Liver (tissue), 8 donors: ENCODE measurements at regions not wholly inside any gene's neighbourhood (a gene's known extent, or its start where the extent isn't known, plus 50 kb on each side); places are given as distances from the start of the nearest gene placed in this dataset.

Experiments used
- DNase-seq: peaks from one replicate; pipeline ENCODE4 v3.0.0-alpha.2; 2017; ENCODE audit warnings: low spot score
- H3K27ac ChIP-seq, 2 donors: one replicate each; pipeline ENCODE4 v1.7.0; 2013; ENCODE audit warnings: inconsistent platforms in 2 of 2, low read length in 2 of 2, control low read depth in 1 of 2, low read depth in 1 of 2, mild to moderate bottlenecking in 1 of 2
- H3K27me3 ChIP-seq, 4 donors: one replicate each; pipeline versions ENCODE4 v1.6.1 to v1.7.0; 2013; ENCODE audit warnings: low read length in 3 of 4, inconsistent platforms in 1 of 4, mild to moderate bottlenecking in 1 of 4, moderate library complexity in 1 of 4; ENCODE audit not compliant: control insufficient read depth in 4 of 4, insufficient read depth in 4 of 4
- H3K36me3 ChIP-seq, 4 donors: one replicate each; pipeline versions ENCODE4 v1.6.1 to v1.7.0; 2013; ENCODE audit warnings: low read length in 3 of 4, mild to moderate bottlenecking in 3 of 4, low read depth in 1 of 4, moderate library complexity in 1 of 4; ENCODE audit not compliant: control insufficient read depth in 4 of 4, insufficient read depth in 3 of 4
- H3K4me1 ChIP-seq, 4 donors: one replicate each; pipeline versions ENCODE4 v1.6.1 to v1.7.0; 2013; ENCODE audit warnings: low read length in 3 of 4, mild to moderate bottlenecking in 3 of 4, moderate library complexity in 1 of 4; ENCODE audit not compliant: control insufficient read depth in 4 of 4, insufficient read depth in 4 of 4
- H3K4me3 ChIP-seq, 3 donors: one replicate each; pipeline versions ENCODE4 v1.6.1 to v1.7.0; 2013; ENCODE audit warnings: low read length in 3 of 3, control low read depth in 1 of 3, low read depth in 1 of 3, mild to moderate bottlenecking in 1 of 3
- H3K9ac ChIP-seq, 2 donors: one replicate each; pipeline ENCODE4 v1.7.0; 2013; ENCODE audit warnings: low read length in 2 of 2, mild to moderate bottlenecking in 2 of 2, moderate library complexity in 2 of 2, control low read depth in 1 of 2, low read depth in 1 of 2
- H3K9me3 ChIP-seq, 4 donors: one replicate each; pipeline versions ENCODE4 v1.6.1 to v1.7.0; 2013; ENCODE audit warnings: low read length in 3 of 4; ENCODE audit not compliant: control insufficient read depth in 4 of 4
- CTCF ChIP-seq: fragments of 150-350 bp; IDR thresholded peaks from 2 replicates; pipeline ENCODE4 v1.5.1; 2017; ENCODE audit warnings: improper control_type of control experiment, low read depth, low read length; ENCODE audit not compliant: missing input control
- EGR1 ChIP-seq, 2 donors: IDR thresholded peaks; 2 replicates each; pipeline ENCODE4 v1.6.1; 2016 to 2018; ENCODE audit warnings: antibody characterized with exemption in 2 of 2, low read depth in 2 of 2
- FOXA1 ChIP-seq: IDR thresholded peaks from 2 replicates; pipeline ENCODE4 v1.6.1; 2016; ENCODE audit warnings: antibody characterized with exemption
- FOXA2 ChIP-seq: IDR thresholded peaks from 2 replicates; pipeline ENCODE4 v1.6.1; 2016; ENCODE audit warnings: antibody characterized with exemption
- GABPA ChIP-seq, 2 donors: IDR thresholded peaks in 1 of 2; conservative IDR thresholded peaks in 1 of 2; 2 replicates each; pipeline ENCODE4 v1.6.1; 2016; ENCODE audit warnings: antibody characterized with exemption in 2 of 2, mild to moderate bottlenecking in 1 of 2, moderate library complexity in 1 of 2
- HNF4A ChIP-seq, 2 donors: conservative IDR thresholded peaks; 2 replicates each; pipeline ENCODE4 v1.6.1; 2016; ENCODE audit warnings: antibody characterized with exemption in 2 of 2, mild to moderate bottlenecking in 2 of 2
- HNF4G ChIP-seq: IDR thresholded peaks from 2 replicates; pipeline ENCODE4 v1.6.1; 2016; ENCODE audit warnings: antibody characterized with exemption
- JUND ChIP-seq, 2 donors: IDR thresholded peaks; 2 replicates each; pipeline ENCODE4 v1.6.1; 2016; ENCODE audit warnings: antibody characterized with exemption in 2 of 2
- MAX ChIP-seq: IDR thresholded peaks from 2 replicates; pipeline ENCODE4 v1.6.1; 2016; ENCODE audit warnings: antibody characterized with exemption
- NR2F2 ChIP-seq: IDR thresholded peaks from 2 replicates; pipeline ENCODE4 v1.6.1; 2016; ENCODE audit warnings: antibody characterized with exemption
- RAD21 ChIP-seq, 2 donors: IDR thresholded peaks; 2 replicates each; pipeline ENCODE4 v1.6.1; 2016; ENCODE audit warnings: antibody characterized with exemption in 2 of 2, mild to moderate bottlenecking in 2 of 2
- REST ChIP-seq: IDR thresholded peaks from 2 replicates; pipeline ENCODE4 v1.6.1; 2016; ENCODE audit warnings: antibody characterized with exemption, mild to moderate bottlenecking
- RXRA ChIP-seq, 2 donors: IDR thresholded peaks; 2 replicates each; pipeline ENCODE4 v1.6.1; 2017 to 2018; ENCODE audit warnings: antibody characterized with exemption in 2 of 2, mild to moderate bottlenecking in 1 of 2
- SP1 ChIP-seq: IDR thresholded peaks from 2 replicates; pipeline ENCODE4 v1.6.1; 2018; ENCODE audit warnings: antibody characterized with exemption, mild to moderate bottlenecking
- TAF1 ChIP-seq: conservative IDR thresholded peaks from 2 replicates; pipeline ENCODE4 v1.6.1; 2016; ENCODE audit warnings: antibody characterized with exemption, mild to moderate bottlenecking
- YY1 ChIP-seq: IDR thresholded peaks from 2 replicates; pipeline ENCODE4 v1.6.1; 2016; ENCODE audit warnings: antibody characterized with exemption, mild to moderate bottlenecking
- ZBTB33 ChIP-seq: IDR thresholded peaks from 2 replicates; pipeline ENCODE4 v1.6.1; 2016; ENCODE audit warnings: antibody characterized with exemption
- WGBS: extraction: QIAGEN DNeasy Blood & Tissue Kit; methylation state at CpG from one replicate; pipeline ENCODE4 v1.1.7; 2013; 5-methylcytosine and 5-hydroxymethylcytosine counted together
- donor health status: healthy.
- donor health status: healthy.
- donor health status: healthy.
- donor health status: healthy.
- donor health status: healthy.

- Histone ChIP-seq H3K27me3 (no peaks in the 10 kb centered on the region), H3K36me3 (no peaks in the 10 kb centered on the region), H3K4me1 (peaks cover 8 to 47% (median 28%) of the 10 kb centered on the region in 4 donors), H3K27ac (no peak overlapping the region), H3K9ac (no peak overlapping the region), H3K4me3 (no peak overlapping the region), H3K9me3 (no peaks in the 10 kb centered on the region)
- no peak for DNase-seq
- no peak for TF ChIP-seq JUND (IDR thresholded peaks at IDR 0.05)
- no peak for TF ChIP-seq NR2F2
- no peak for TF ChIP-seq YY1
- no peak for TF ChIP-seq MAX
- TF ChIP-seq RXRA (IDR thresholded peaks at IDR 0.05): no peak
- no peak for TF ChIP-seq FOXA1
- TF ChIP-seq CTCF: no peak
- no peak for TF ChIP-seq HNF4A (conservative IDR thresholded peaks at IDR 0.05)
- TF ChIP-seq FOXA2: no peak
- TF ChIP-seq EGR1 (IDR thresholded peaks at IDR 0.05; ENCODE audit: low read depth in 2 of 2): no peak
- no peak for TF ChIP-seq REST
- WGBS: 93% methylated on average over 14 of the region's 14 CpGs
These were observed 163.9 kb upstream of the AFDN start for GRCh38 chr6:167662881-167663205.

GRCh38 chr6:167663316-167663715 is 163.4 kb upstream of the AFDN start:
- WGBS: 79% methylated on average over 4 of the region's 4 CpGs
- TF ChIP-seq ZBTB33: no peak
- no peak for TF ChIP-seq REST
- no peak for TF ChIP-seq HNF4G
- no peak for TF ChIP-seq GABPA (IDR thresholded peaks at IDR 0.05 in 1 of 2, conservative IDR thresholded peaks at IDR 0.05 in 1 of 2)
- TF ChIP-seq YY1: no peak
- TF ChIP-seq RAD21 (IDR thresholded peaks at IDR 0.05): no peak
- TF ChIP-seq EGR1 (IDR thresholded peaks at IDR 0.05; ENCODE audit: low read depth in 2 of 2): no peak
- TF ChIP-seq FOXA2: no peak
- TF ChIP-seq MAX: no peak
- TF ChIP-seq FOXA1: no peak
- no peak for TF ChIP-seq HNF4A (conservative IDR thresholded peaks at IDR 0.05)
- no peak for TF ChIP-seq TAF1
- TF ChIP-seq RXRA (IDR thresholded peaks at IDR 0.05): no peak
- TF ChIP-seq JUND (IDR thresholded peaks at IDR 0.05): no peak
- TF ChIP-seq SP1: no peak
- TF ChIP-seq CTCF: no peak
- TF ChIP-seq NR2F2: no peak
- H3K9ac ChIP-seq: no peak overlapping the region
- H3K4me3 ChIP-seq: no peak overlapping the region
- DNase-seq: no peak
- H3K27me3 ChIP-seq: no peaks in the 10 kb centered on the region
- H3K9me3 ChIP-seq: no peaks in the 10 kb centered on the region
- peaks cover 9 to 48% (median 30%) of the 10 kb centered on the region in 4 donors for H3K4me1 ChIP-seq
- no peak overlapping the region for H3K27ac ChIP-seq
- H3K36me3 ChIP-seq: no peaks in the 10 kb centered on the region
